GM23338 (cell line): ENCODE measurements at regions not wholly inside any gene's neighbourhood (a gene's known extent, or its start where the extent isn't known, plus 50 kb on each side); places are given as distances from the start of the nearest gene placed in this dataset.

Source experiments
- ATAC-seq: fragments of 200-7000 bp; cut with Tn5 transposase; 3 replicates; pipeline ENCODE4 v1.9.1; 2020
- DNase-seq: peaks from one replicate; pipeline ENCODE4 v3.0.0-alpha.2; 2015; ENCODE audit warnings: low spot score
- H2AFZ ChIP-seq: fragments of 200-600 bp; sonication (generic); 2 replicates; pipeline ENCODE4 v1.8.0; 2016; ENCODE audit warnings: antibody characterized with exemption, mild to moderate bottlenecking, moderate library complexity
- H3F3A ChIP-seq: fragments of 200-600 bp; sonication (generic); replicated peaks from 2 replicates; pipeline ENCODE4 v1.8.0; 2017; ENCODE audit warnings: antibody characterized with exemption, mixed run types, low read depth
- H3K27ac ChIP-seq: fragments of 200-600 bp; sonication (generic); 2 replicates; pipeline ENCODE4 v1.6.1; 2016; ENCODE audit warnings: low read depth
- H3K27me3 ChIP-seq: fragments of 200-600 bp; sonication (generic); 2 replicates; pipeline ENCODE4 v1.8.0; 2016; ENCODE audit warnings: mild to moderate bottlenecking, mixed run types, moderate library complexity; ENCODE audit not compliant: insufficient read depth
- H3K36me3 ChIP-seq: fragments of 200-600 bp; sonication (generic); 2 replicates; pipeline ENCODE4 v1.8.0; 2016; ENCODE audit warnings: mild to moderate bottlenecking; ENCODE audit not compliant: insufficient read depth
- H3K4me1 ChIP-seq: fragments of 200-600 bp; sonication (generic); 2 replicates; pipeline ENCODE4 v1.8.0; 2016; ENCODE audit warnings: mild to moderate bottlenecking, moderate library complexity; ENCODE audit not compliant: insufficient read depth
- H3K4me2 ChIP-seq: fragments of 200-600 bp; sonication (generic); 2 replicates; pipeline ENCODE4 v1.7.1; 2017; ENCODE audit warnings: mixed run types
- H3K4me3 ChIP-seq: fragments of 200-600 bp; sonication (generic); 2 replicates; pipeline ENCODE4 v1.6.1; 2016; ENCODE audit warnings: mixed run types
- H3K79me2 ChIP-seq: fragments of 200-600 bp; sonication (generic); replicated peaks from 2 replicates; pipeline ENCODE4 v1.8.0; 2017; ENCODE audit warnings: mild to moderate bottlenecking; ENCODE audit not compliant: insufficient read depth
- H3K9me2 ChIP-seq: fragments of 200-600 bp; sonication (generic); 2 replicates; pipeline ENCODE4 v1.8.0; 2017; ENCODE audit not compliant: insufficient read depth
- H4K20me1 ChIP-seq: fragments of 200-600 bp; sonication (generic); replicated peaks from 2 replicates; pipeline ENCODE4 v1.8.0; 2017; ENCODE audit warnings: mild to moderate bottlenecking; ENCODE audit not compliant: insufficient read depth
- H3K27ac Mint-ChIP-seq: 2 replicates; pipeline ENCODE4 v1.8.0; 2020; ENCODE audit warnings: inconsistent platforms, mild to moderate bottlenecking, moderate library complexity, mixed read lengths
- H3K27me3 Mint-ChIP-seq: 3 replicates; pipeline ENCODE4 v1.8.0; 2022; ENCODE audit warnings: low read depth, mild to moderate bottlenecking, moderate library complexity, mixed read lengths, inconsistent platforms; ENCODE audit not compliant: insufficient read depth, poor library complexity
- H3K36me3 Mint-ChIP-seq: 3 replicates; pipeline ENCODE4 v1.8.0; 2021; ENCODE audit warnings: low read depth, mild to moderate bottlenecking, inconsistent platforms, moderate library complexity, mixed read lengths
- H3K4me1 Mint-ChIP-seq: 3 replicates; pipeline ENCODE4 v1.8.0; 2020; ENCODE audit warnings: mild to moderate bottlenecking, inconsistent platforms, mixed read lengths
- H3K4me3 Mint-ChIP-seq: 3 replicates; pipeline ENCODE4 v1.8.0; 2021; ENCODE audit warnings: moderate library complexity, mild to moderate bottlenecking, inconsistent platforms, mixed read lengths
- H3K9me3 Mint-ChIP-seq: 3 replicates; pipeline ENCODE4 v1.8.0; 2020; ENCODE audit warnings: moderate library complexity, mild to moderate bottlenecking, inconsistent platforms, mixed read lengths
- CREB1 ChIP-seq: fragments of 250-450 bp; sonication (Bioruptor Pico); IDR thresholded peaks from 2 replicates; pipeline ENCODE4 v1.5.0; 2020; ENCODE audit warnings: low read depth, mild to moderate bottlenecking, moderate library complexity
- CTCF ChIP-seq, 2 experiments: fragments of 200-600 bp in 1 of 2; sonication (generic) in 1 of 2; conservative IDR thresholded peaks; 2 replicates each; pipeline versions ENCODE4 v1.5.1 to v1.6.1; 2016 to 2017; ENCODE audit warnings: antibody characterized with exemption in 2 of 2, low read depth in 2 of 2, mild to moderate bottlenecking in 2 of 2, moderate library complexity in 1 of 2
- ETS1 ChIP-seq: IDR thresholded peaks from 2 replicates; pipeline ENCODE4 v1.6.1; 2016; ENCODE audit warnings: antibody characterized with exemption
- EZH2 ChIP-seq: fragments of 200-600 bp; sonication (generic); IDR thresholded peaks from one replicate; pipeline ENCODE4 v1.8.0; 2017; ENCODE audit warnings: antibody characterized with exemption, mild to moderate bottlenecking, low read depth; ENCODE audit not compliant: unreplicated experiment
- EZH2phosphoT487 ChIP-seq: fragments of 200-600 bp; sonication (generic); IDR thresholded peaks from one replicate; pipeline ENCODE4 v1.8.1; 2018; ENCODE audit warnings: antibody characterized with exemption; ENCODE audit not compliant: unreplicated experiment
- JUNB ChIP-seq: IDR thresholded peaks from one replicate; pipeline ENCODE4 v1.6.1; 2016; ENCODE audit warnings: antibody characterized with exemption; ENCODE audit not compliant: unreplicated experiment
- POLR2AphosphoS5 ChIP-seq: IDR thresholded peaks from 2 replicates; pipeline ENCODE4 v1.6.1; 2016; ENCODE audit warnings: antibody characterized with exemption, low read depth
- REST ChIP-seq: IDR thresholded peaks from one replicate; pipeline ENCODE4 v1.6.1; 2018; ENCODE audit warnings: antibody characterized with exemption; ENCODE audit not compliant: unreplicated experiment
- STAT1 ChIP-seq: IDR thresholded peaks from one replicate; pipeline ENCODE4 v1.6.1; 2016; ENCODE audit warnings: antibody characterized with exemption; ENCODE audit not compliant: unreplicated experiment
- ZNF114 ChIP-seq: fragments of 250-450 bp; sonication (Bioruptor Pico); IDR thresholded peaks from 2 replicates; pipeline ENCODE4 v1.5.0; 2020; ENCODE audit warnings: mild to moderate bottlenecking, moderate library complexity
- ZNF331 ChIP-seq: fragments of 250-450 bp; sonication (Bioruptor Pico); IDR thresholded peaks from 2 replicates; pipeline ENCODE4 v1.5.0; 2020; ENCODE audit warnings: low read depth, mild to moderate bottlenecking, moderate library complexity

GRCh38 chr6:37092923-37093727 is 76.8 kb upstream of the PIM1 start (continued):
- TF ChIP-seq ZNF331 (CRISPR knock-in tag), result no peak
- no peak for TF ChIP-seq STAT1
- no peak for TF ChIP-seq REST
- TF ChIP-seq CTCF (conservative IDR thresholded peaks at IDR 0.05; ENCODE audit: low read depth in 2 of 2), result no peak

GRCh38 chr6:37093728-37094069 is 76.3 kb upstream of the PIM1 start:
- Histone ChIP-seq H3K27ac (no peak overlapping the region), H3K4me2 (no peak overlapping the region), H3K4me1 (peaks cover 12% of the 10 kb centered on the region; the same call in 1 of the 2 replicates), H3K36me3 (no peaks in the 10 kb centered on the region), H3K79me2 (no peaks in the 10 kb centered on the region), H4K20me1 (no peaks in the 10 kb centered on the region; the same call in 1 of the 2 replicates), H3K4me3 (no peak overlapping the region), H3K9me2 (no peaks in the 10 kb centered on the region), H2AFZ (no peak overlapping the region), H3K27me3 (no peaks in the 10 kb centered on the region), H3F3A (no peaks in the 10 kb centered on the region; the same call in 1 of the 2 replicates)
- no peak overlapping the region for H3K4me3 Mint-ChIP-seq
- peaks cover 6% of the 10 kb centered on the region for H3K27me3 Mint-ChIP-seq
- no peak overlapping the region for H3K27ac Mint-ChIP-seq
- DNase-seq (no peak), ATAC-seq (no peak)
- no peaks in the 10 kb centered on the region for H3K9me3 Mint-ChIP-seq
- peaks cover 19% of the 10 kb centered on the region for H3K4me1 Mint-ChIP-seq
- no peaks in the 10 kb centered on the region for H3K36me3 Mint-ChIP-seq
- TF ChIP-seq STAT1 (no peak), EZH2phosphoT487 (no peak), ZNF114 (CRISPR knock-in tag) (no peak), REST (no peak), ZNF331 (CRISPR knock-in tag) (no peak), POLR2AphosphoS5 (no peak), CTCF (conservative IDR thresholded peaks at IDR 0.05; ENCODE audit: low read depth in 2 of 2) (no peak), JUNB (no peak), CREB1 (no peak), EZH2 (no peak), ETS1 (no peak)
